Panc1 (cell line): ENCODE measurements at regions not wholly inside any gene's neighbourhood (a gene's known extent, or its start where the extent isn't known, plus 50 kb on each side); places are given as distances from the start of the nearest gene placed in this dataset.

ENCODE experiments used
- CTCF ChIP-seq: fragments of 450-650 bp; IDR thresholded peaks from 2 replicates; pipeline ENCODE4 v1.5.1; 2017; ENCODE audit warnings: mild to moderate bottlenecking
- POLR2AphosphoS5 ChIP-seq: IDR thresholded peaks from 2 replicates; pipeline ENCODE4 v1.6.1; 2012; ENCODE audit warnings: mild to moderate bottlenecking, low read depth, low read length, moderate library complexity
- SIN3A ChIP-seq: IDR thresholded peaks from 2 replicates; pipeline ENCODE4 v1.6.1; 2012; ENCODE audit warnings: low read depth, mild to moderate bottlenecking, low read length, moderate library complexity, borderline replicate concordance; ENCODE audit not compliant: insufficient read depth
- TCF7L2 ChIP-seq: IDR thresholded peaks from 2 replicates; pipeline ENCODE4 v1.6.1; 2011; ENCODE audit warnings: mild to moderate bottlenecking, low read depth, low read length, inconsistent platforms
- TF ChIP-seq, protein P1 (sequence below), 2 experiments: IDR thresholded peaks; 2 replicates each; pipeline ENCODE4 v1.6.1; 2011 to 2012; ENCODE audit warnings: low read depth in 2 of 2, control low read depth in 1 of 2, low read length in 1 of 2, mild to moderate bottlenecking in 1 of 2, moderate library complexity in 1 of 2; ENCODE audit not compliant: insufficient read depth in 1 of 2

DNA sequence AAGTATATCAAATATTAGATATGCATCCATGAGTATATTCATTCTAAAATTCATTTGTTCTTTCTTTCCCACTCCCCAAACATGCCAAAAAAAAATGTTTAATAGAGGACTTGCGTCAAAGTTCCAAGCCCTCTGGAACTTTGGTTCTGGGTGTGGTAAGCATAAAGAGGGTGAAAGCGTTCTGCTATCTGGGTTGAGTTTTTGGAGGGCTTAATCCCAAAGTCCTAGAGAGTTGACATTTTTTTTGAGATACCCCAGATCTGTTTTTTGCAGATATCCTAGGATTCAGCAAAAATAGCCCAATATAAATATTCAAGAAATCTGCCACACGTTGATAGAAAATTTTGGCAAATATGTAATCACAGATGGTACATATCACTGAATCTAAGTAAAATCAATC lies 424.3 kb upstream of the CBLB start:
- TF ChIP-seq SIN3A (no peak), CTCF (no peak), POLR2AphosphoS5 (no peak), TCF7L2 (no peak)
- TF ChIP-seq, protein P1, sequence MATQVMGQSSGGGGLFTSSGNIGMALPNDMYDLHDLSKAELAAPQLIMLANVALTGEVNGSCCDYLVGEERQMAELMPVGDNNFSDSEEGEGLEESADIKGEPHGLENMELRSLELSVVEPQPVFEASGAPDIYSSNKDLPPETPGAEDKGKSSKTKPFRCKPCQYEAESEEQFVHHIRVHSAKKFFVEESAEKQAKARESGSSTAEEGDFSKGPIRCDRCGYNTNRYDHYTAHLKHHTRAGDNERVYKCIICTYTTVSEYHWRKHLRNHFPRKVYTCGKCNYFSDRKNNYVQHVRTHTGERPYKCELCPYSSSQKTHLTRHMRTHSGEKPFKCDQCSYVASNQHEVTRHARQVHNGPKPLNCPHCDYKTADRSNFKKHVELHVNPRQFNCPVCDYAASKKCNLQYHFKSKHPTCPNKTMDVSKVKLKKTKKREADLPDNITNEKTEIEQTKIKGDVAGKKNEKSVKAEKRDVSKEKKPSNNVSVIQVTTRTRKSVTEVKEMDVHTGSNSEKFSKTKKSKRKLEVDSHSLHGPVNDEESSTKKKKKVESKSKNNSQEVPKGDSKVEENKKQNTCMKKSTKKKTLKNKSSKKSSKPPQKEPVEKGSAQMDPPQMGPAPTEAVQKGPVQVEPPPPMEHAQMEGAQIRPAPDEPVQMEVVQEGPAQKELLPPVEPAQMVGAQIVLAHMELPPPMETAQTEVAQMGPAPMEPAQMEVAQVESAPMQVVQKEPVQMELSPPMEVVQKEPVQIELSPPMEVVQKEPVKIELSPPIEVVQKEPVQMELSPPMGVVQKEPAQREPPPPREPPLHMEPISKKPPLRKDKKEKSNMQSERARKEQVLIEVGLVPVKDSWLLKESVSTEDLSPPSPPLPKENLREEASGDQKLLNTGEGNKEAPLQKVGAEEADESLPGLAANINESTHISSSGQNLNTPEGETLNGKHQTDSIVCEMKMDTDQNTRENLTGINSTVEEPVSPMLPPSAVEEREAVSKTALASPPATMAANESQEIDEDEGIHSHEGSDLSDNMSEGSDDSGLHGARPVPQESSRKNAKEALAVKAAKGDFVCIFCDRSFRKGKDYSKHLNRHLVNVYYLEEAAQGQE (IDR thresholded peaks at IDR 0.05; ENCODE audit: insufficient read depth in 1 of 2, low read depth in 2 of 2, low read length in 1 of 2): no peak
